A549 (cell line): ENCODE measurements at regions not wholly inside any gene's neighbourhood (a gene's known extent, or its start where the extent isn't known, plus 50 kb on each side); places are given as distances from the start of the nearest gene placed in this dataset.

Experiments
- ELK1 ChIP-seq: fragments of 150-350 bp; IDR thresholded peaks from 2 replicates; pipeline ENCODE4 v1.6.1; 2014; ENCODE audit warnings: low read depth, mild to moderate bottlenecking, low read length
- EP300 ChIP-seq, 2 experiments: fragments of >200 bp; sonication (Bioruptor Twin); formaldehyde crosslinking; IDR thresholded peaks; 2 replicates in 1 of 2; 3 replicates in 1 of 2; pipeline ENCODE4 v1.6.1; 2016 to 2017
- JUN ChIP-seq, 2 experiments: fragments of >200 bp; sonication (Bioruptor Twin); formaldehyde crosslinking; IDR thresholded peaks; 2 replicates in 1 of 2; 3 replicates in 1 of 2; pipeline ENCODE4 v1.6.1; 2016 to 2017
- RAD21 ChIP-seq, 2 experiments: fragments of >200 bp in 1 of 2; sonication (Bioruptor Twin) in 1 of 2; formaldehyde crosslinking in 1 of 2; IDR thresholded peaks in 1 of 2; conservative IDR thresholded peaks in 1 of 2; 2 replicates in 1 of 2; 3 replicates in 1 of 2; pipeline ENCODE4 v1.6.1; 2012 to 2018; ENCODE audit warnings: inconsistent platforms in 1 of 2
- ZNF302 ChIP-seq: fragments of 250-450 bp; sonication (Bioruptor Pico); IDR thresholded peaks from 2 replicates; pipeline ENCODE4 v1.9.0; 2021; ENCODE audit warnings: inconsistent platforms, mild to moderate bottlenecking, moderate library complexity
- TF ChIP-seq, protein P1 (sequence below): fragments of >200 bp; sonication (Bioruptor Twin); formaldehyde crosslinking; IDR thresholded peaks from 3 replicates; pipeline ENCODE4 v1.5.1; 2016
- TF ChIP-seq, protein P2 (sequence below): fragments of 450-650 bp; IDR thresholded peaks from 2 replicates; pipeline ENCODE4 v1.6.1; 2014; ENCODE audit warnings: antibody characterized with exemption

DNA sequence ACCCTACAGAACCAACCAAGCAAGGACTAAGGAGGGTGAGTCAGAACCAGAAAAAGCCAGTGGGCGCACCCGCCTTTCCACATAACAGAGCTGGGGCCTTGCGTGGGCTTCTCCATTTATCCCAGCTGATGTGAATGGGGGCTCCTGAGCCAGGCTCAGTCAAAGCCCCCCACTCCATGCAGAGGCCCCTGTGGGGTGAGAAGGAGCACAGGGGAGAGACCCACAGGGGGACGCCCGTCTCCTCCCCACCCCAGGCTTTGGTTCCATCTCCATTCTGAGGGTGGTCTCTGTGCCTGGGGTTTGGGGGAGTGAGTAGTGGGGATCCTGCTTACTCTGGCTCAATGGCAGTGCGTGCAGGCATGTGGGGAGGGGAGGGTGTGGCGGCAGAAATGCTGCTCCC, 210.1 kb upstream of the TNRC6C start:
- TF ChIP-seq, protein P1, sequence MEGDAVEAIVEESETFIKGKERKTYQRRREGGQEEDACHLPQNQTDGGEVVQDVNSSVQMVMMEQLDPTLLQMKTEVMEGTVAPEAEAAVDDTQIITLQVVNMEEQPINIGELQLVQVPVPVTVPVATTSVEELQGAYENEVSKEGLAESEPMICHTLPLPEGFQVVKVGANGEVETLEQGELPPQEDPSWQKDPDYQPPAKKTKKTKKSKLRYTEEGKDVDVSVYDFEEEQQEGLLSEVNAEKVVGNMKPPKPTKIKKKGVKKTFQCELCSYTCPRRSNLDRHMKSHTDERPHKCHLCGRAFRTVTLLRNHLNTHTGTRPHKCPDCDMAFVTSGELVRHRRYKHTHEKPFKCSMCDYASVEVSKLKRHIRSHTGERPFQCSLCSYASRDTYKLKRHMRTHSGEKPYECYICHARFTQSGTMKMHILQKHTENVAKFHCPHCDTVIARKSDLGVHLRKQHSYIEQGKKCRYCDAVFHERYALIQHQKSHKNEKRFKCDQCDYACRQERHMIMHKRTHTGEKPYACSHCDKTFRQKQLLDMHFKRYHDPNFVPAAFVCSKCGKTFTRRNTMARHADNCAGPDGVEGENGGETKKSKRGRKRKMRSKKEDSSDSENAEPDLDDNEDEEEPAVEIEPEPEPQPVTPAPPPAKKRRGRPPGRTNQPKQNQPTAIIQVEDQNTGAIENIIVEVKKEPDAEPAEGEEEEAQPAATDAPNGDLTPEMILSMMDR: no peak
- TF ChIP-seq JUN (IDR thresholded peaks at IDR 0.05) (no peak), RAD21 (conservative IDR thresholded peaks at IDR 0.05 in 1 of 2, IDR thresholded peaks at IDR 0.05 in 1 of 2) (no peak), ZNF302 (CRISPR knock-in tag) (no peak), EP300 (IDR thresholded peaks at IDR 0.05) (no peak), ELK1 (no peak)
- TF ChIP-seq, protein P2, sequence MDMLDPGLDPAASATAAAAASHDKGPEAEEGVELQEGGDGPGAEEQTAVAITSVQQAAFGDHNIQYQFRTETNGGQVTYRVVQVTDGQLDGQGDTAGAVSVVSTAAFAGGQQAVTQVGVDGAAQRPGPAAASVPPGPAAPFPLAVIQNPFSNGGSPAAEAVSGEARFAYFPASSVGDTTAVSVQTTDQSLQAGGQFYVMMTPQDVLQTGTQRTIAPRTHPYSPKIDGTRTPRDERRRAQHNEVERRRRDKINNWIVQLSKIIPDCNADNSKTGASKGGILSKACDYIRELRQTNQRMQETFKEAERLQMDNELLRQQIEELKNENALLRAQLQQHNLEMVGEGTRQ: no peak
